GM18861 (cell line): ENCODE measurements at regions not wholly inside any gene's neighbourhood (a gene's known extent, or its start where the extent isn't known, plus 50 kb on each side); places are given as distances from the start of the nearest gene placed in this dataset.

Experiments
- ATAC-seq: cut with Tn5 transposase; IDR thresholded peaks from one replicate; pipeline ENCODE4 v1.9.1; 2021; ENCODE audit not compliant: unreplicated experiment

DNA sequence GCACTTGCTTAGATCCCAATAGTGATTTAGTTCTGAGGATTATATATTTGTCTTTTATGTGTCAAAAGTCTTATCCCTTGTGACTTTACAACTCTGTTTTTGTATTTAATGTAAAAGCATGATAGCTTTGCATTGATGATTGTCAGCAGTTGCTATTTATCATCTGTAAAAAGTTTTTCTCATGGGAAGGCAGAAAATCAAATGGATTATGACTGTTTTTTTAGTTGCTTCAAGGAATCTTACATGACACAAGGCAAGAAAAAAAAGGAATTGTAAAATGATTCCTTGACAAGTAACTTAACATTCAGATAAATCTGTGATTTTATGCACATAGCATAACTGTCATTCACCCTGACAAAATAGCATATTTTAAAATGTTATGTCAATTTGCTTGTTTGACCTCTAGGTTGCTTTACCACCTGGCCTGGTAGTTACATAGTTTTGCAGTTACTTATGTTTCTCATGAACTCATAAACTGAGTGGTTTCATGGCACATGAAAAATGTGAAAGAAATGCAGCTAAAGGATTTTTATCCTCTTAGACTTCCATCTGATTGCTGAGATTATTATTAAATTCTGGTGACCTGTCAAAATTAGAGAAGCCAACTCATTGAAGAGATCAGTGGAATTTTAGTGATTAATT is 622.6 kb downstream of the ADGRL2 start:
- ATAC-seq = no peak

DNA sequence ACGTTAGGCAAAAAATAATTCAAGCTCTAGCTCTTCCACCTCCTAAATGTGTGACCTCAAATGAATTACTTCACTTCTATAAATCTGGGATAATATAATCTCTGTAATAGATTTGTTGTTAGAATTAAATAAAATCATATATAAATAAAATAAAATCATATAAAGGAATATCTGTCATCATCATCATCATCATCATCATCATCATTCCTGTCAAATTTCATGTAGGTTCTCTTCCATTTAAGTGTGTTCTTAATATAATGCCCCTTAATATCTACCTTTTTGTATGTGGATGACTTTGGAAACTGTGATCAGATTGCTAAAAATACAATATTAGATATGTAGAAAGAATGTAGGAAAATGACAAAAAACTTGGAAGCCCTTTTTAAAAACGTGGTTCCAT is 621.0 kb downstream of the ADGRL2 start:
- no peak for ATAC-seq

DNA sequence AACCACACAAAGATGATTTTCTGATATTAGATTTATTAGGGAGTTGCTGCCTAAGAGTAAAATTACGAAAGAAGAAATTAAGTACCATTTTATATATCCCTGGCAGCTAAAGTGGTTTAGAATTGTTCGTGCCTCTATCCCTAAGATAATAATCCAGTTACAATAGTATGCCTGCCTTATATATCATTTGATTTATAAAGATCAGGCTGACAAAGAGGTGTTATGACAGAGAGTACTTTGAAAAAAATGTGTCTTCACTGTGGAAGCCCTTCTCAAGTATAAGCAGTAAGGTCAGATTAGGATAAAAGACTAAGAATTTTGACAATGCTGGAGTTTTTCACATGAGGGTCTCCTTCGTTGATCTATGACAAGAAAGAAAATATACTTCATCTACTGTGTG is 619.9 kb downstream of the ADGRL2 start:
- ATAC-seq = no peak

DNA sequence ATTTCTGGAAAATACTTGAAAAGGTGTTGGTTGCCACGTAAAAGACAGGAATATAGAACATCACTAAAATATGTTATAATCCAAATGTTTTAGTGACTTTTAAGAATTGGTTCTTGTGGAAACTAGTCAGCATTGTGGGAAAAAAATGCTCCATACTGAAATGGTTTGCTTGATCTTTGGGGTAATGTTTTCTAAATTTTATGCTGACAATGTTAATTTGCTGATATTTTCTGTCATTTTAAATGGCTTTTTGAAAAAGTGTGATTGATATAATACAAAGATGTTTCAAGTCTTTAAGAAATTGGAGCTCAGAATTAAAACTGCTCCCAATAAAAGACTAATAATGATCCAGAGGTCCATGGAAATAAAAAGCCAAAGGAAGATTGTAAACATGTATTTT is 610.9 kb downstream of the ADGRL2 start:
- ATAC-seq = no peak

DNA sequence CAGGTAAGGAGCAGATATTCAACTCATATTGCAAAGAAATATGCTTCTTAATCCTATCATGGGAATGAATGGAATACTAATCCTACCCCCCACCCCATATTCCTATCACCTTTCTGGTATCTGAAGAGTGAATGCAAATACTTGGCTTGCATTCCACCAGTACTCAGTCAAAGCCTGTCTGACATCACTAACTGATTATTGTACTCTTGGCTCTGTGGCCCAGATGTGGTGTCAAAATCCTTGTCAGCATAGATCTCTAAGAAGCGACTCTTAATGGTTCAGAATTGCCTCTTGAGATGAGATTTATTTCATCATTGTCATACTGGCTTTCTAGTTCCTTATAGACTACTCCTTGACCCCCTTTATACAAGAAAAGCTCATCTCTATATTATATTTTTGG is 604.6 kb downstream of the ADGRL2 start:
- ATAC-seq = no peak

DNA sequence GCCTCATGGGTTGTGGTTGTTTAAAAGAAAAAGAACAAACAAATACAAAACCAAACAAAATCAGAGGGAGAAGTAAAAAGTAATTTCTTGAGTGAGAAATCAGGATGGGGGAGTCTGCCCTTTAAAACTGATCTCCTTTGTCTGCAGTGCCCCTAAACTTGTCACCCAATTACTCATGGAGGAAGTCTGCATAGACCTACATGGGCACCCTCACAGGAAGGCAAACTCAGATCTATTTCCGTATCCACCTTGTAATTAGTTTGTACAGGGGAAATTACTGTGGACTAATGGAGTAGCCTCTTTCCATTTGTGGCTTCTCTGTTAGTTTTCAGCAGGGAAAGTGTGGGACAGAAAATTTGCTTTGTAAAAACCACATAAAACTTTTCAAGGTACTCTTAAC is 600.4 kb downstream of the ADGRL2 start:
- ATAC-seq = no peak

DNA sequence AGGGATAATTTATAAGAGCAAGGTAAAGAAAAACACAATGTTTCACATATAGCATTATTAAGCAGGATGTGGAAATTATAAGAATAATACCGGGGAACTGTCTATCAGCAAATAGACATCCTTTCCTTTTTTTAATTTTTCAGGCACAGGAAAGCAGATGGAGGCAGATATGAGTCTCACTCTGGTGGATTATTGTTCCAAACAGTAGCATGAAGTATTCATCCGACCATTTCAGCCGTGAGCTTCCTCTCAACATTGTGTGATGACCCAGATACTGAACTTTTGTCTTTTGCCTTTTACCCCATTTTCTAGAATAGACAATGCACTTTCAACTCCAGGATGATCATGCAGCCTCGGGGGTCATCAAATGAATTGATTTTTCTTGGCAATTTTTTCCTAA is 599.8 kb downstream of the ADGRL2 start:
- ATAC-seq = no peak

DNA sequence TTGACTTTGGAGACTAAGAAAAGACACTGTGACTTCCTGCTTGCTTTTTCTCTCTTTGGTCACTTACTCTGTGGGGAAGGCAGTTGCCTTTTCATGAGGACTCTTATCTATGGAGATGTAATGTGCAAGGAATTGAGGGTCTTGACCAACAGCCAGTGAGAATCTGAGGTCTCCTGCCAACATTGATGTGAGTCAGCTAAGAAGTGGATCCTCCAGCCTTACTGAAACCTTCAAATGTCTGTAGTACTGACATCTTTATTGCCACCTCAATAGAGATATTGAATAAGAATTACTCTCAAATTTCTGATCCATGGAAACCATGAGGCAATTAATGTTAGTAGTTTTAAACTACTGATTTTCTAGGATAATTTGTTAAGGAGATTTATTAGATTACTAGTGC is 598.4 kb downstream of the ADGRL2 start:
- ATAC-seq = no peak

DNA sequence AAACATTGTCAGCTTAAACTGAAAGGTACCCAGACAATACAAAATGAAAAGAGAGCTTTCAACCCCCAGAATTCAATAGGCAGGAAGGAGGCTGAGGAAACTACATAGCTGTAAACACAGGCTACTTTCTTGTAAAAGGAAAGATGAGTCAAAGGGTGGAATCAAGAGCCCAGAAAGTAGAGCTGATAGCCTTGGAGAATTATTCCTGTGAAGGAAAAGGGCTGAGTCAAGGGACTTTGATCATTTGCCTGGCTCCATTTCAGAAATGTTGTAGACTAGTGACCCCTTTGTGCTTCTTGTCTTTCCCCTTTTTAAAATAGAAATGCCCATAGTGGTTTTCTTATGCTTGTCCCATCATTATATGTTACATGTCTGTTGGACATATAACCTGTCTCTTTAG is 597.6 kb downstream of the ADGRL2 start:
- ATAC-seq = no peak

DNA sequence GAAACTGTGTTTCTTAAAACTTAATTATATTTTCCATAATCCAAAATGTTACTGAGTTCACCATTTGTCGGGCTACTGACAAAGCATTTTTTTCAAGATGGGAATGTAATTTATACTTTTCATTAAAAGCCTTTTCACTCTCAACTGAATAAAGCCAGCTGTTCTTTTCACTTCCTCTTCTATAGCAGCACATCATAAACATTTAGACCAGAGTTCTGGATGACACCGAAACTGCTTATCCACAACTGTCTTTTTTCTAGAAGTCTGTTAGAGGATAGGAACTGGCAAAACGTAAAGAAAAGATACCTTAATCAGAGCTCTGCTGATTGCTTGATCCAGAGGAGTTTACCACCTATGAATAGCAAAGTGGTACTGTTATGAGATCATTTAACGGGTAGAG is 594.7 kb downstream of the ADGRL2 start:
- ATAC-seq = no peak

DNA sequence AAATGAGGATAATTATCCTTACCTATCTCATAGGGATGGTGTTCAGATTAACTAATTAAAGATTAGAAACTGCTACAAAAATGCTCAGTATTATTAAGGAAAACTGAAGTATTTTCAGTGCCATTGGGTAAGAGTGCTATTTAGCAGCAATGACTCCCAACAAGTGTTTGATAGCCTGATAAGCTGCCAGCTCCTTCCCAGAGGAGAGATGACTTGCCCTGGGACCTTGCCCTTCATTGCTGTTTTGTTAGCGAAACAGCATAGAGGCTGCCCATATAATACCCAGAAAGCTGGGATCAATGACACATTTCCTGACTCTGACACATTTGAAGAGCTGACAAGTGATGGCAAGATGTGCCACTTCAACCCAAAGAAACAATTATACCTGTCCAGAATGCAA is 592.2 kb downstream of the ADGRL2 start:
- no peak for ATAC-seq

DNA sequence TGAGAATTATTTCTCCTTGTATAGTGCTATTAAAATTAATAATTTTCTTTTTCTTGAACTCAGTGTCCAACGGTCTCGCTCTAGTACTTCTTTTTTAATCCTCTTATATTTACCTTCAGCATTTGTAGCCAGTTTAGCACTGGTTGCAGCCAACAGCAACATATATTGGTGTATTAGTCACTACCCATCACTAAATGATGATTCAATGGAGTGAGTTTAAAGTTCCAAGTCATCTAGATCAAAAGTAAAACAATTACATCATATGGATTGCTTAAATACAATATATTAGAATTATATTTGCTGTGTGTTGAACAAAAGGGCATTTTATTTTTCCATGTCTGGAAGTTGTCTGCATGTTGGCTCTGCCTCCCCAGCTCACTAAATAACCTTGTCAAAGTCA is 591.8 kb downstream of the ADGRL2 start:
- ATAC-seq = no peak

DNA sequence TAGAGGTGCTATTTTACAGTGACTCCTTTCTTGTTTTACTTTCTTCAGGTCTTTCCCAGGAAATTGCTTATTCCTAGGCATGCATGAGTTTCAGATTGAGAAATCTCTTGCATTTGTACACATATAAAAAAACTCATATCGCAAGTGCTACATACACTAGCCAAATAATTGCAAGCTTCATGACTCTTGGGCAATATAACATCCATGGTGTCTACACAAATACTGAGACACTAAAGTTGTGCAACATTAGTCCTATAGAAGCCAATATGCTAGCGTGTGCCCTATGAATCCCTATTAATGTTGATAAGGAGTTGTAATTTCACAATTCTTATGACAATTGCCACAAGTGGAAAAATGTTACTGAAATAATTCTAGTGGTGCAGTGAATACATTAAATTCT is 591.0 kb downstream of the ADGRL2 start:
- no peak for ATAC-seq

DNA sequence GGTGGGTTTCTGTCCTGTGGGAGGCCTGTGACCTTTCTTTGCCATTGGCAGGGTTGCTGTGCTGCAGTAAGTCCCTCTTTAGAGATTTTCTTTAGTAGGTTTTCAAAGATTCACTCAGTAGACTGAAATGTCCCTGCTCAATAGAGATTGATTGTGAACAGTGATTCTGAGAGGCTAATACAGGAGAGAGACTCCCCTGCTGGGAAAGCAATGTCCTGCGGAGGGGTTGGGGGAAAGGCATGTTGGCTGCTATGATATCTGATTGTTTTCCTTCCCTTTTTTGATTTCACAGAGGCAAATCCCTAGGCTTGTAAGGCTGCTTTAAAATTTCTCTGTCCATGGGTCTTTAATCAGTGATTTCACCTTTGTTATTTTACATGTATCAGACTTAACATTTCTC is 589.9 kb downstream of the ADGRL2 start:
- ATAC-seq = no peak

DNA sequence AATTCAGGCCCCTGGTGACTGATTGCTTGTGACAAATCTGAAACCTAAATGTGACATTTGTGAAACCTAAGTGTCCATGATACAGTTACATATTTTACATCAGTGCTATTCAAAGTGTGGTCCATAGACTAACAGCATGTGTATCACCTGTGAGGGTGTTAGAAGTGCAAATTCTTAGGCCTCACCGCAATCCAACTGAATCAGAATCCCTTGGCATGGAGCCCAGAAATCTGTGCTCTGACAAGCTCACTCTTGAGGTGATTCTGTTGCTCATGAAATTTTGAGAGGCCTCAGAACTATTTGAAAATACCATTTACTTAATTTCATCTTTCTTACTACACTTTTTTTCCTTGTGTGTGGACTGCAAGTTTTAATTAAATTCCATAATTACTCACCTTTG is 587.9 kb downstream of the ADGRL2 start:
- ATAC-seq = no peak

DNA sequence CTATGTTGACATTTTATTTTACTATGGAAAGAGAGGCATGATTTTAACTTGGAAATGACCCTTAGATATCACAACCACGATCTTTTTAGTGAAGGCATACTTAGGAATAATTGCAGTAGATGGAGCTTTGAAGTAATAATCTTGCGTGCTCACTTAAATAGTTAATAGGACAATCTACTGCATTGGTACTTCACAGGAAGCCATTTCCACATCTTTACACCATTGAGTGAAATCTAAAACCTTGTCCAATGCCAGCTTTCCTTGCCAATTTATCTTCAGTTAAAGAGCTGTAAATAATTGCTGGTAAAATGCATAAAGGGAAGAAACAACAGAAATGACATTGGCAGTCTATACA is 586.3 kb downstream of the ADGRL2 start:
- no peak for ATAC-seq

DNA sequence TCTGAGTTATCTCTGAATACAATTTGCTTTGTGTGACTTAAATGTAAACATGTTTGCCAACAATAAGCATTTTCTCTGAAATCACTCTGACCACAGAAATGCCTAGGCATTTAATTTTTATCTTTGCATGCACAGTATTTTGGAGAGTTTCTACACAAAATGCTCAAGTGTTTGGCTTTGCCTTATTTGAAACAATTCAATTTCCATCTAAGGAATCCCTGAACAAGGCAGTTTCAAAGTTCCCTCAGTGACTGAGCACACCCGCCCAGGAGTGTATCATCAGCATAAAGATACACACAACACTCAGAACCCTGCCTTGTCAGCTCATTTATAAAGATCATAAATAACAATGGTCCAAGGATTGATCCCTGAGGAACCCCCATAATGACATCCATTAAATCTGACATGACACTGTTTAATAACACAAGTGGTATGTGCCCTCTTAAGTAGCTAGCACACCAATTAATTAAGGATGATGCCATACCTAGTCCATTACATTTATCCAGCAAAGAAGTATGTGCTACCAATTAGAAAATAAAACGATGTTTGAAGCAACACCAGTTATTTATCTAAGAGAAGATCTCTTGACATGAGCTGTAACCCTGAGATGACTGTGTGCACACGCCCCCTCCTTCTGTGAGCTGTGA is 585.8 kb downstream of the ADGRL2 start:
- ATAC-seq = no peak

DNA sequence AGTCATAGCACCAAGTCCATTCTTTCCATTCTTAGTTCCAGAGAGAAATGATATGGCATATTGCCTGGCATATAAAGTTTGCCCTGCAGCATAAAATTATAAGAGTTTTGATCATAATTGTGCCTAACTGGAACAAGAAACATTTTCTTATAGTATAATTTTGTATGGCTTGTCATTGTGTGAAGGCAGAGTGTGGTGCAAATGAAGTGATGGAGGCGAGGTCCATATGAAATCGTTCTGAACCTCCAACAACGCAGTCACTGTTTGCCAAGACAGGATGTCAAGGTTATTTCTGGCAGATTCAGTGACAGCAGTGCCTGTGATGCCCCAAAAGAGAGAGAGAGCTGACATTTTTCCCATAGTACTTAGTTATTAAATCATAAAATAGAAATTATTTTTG is 584.0 kb downstream of the ADGRL2 start:
- no peak for ATAC-seq

DNA sequence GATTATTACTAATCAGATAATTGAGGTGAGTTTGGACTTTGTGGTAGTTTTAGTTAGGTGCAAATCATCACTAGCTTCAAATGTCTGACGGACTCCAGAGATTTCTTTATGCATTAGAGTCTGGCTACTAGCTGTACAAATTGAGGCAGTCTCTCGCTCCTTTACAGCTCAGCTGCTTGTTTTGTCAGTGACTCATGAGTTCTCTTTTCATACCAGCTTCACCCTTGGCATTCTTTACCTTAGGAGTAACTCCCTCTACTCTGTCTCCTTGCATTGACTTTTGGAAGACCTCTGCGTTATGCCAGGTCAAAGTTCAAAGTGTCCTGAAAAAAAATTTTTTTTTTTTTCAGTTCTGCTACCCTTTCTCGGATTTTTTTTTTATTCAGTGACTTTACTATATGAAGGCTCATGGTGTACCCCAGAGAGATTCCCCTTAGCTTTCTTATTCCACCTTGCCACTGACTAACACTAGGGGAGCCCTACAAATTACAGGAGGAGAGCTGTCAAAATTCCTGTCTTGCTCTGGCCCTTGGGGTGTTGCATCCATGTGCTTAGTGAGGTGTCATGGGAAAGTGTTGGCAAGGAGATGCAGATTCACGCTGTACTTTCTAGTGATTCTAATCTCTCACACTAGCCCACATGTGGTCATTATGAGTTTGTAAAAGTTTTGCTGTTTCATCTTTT is 576.6 kb downstream of the ADGRL2 start:
- ATAC-seq = no peak

DNA sequence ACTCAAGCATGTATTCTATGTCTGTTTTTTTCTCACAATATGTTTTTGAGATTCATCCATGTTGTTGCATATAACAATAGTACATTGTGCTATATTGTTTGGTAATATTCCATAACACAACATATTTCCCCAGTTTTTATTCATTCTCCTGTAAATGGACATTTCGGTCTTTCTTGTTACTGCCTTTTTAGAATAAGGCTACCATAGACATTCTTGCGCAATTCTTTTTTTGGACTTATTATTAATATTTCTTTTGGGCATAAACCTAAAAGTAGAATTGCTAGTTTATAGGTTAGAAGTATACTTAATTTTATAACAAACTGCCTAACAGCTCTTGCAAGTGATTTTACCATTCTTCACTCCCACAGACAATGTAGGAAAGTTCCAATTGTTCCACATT is 573.0 kb downstream of the ADGRL2 start:
- no peak for ATAC-seq

DNA sequence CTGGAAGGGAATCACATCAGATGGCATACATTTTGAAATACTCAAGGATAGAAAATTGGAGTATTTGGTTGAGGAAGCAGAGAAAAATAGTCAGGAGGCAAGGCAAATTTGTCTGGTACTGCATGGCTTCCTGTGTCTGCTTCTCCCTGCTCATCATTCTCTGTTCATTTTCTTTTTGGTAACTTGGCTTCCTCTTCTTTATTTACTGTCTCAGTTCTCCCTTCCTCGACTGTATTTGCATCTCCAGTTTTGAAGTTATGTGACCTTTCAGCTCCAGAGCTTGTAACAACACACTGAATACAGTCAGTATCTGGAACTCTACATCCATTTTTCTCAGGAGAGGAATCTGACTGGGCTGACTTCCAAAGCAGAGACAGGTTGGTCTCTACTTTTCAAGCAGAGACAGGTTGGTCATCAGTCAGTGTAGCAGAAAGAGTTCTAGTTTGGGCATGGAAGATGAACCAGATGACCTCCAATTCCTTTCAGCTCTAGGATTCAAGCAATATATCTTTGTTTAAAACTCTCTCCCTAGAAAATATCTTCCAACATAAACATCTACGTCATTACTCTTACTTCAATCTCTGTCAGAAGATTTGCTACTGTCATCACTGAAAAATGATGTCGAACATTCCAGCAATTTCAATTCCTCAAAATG is 571.2 kb downstream of the ADGRL2 start:
- no peak for ATAC-seq

DNA sequence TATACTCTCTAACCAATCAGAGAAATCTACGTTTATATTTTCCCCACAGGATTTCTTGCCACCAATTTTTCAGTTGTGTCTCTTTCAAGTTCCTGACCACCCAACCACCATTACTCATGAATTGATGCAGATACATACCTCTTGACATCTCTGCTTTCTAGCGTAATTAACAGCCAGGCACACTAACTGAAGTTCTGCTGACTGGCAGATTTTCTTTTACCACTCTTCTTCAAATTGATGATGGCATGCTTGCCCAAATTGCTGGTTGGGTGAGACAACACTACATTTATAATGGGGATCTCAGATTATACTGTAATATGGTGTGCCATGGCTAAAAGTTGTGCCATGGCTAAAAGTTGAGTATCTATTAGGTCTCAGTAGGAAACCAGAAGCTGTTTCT is 566.7 kb downstream of the ADGRL2 start:
- ATAC-seq = no peak
